Neural cell (in vitro differentiated cells): ENCODE measurements at regions not wholly inside any gene's neighbourhood (a gene's known extent, or its start where the extent isn't known, plus 50 kb on each side); places are given as distances from the start of the nearest gene placed in this dataset.

Source experiments
- CTCF ChIP-seq: fragments of 450-650 bp; IDR thresholded peaks from 2 replicates; pipeline ENCODE4 v1.5.1; 2014; ENCODE audit warnings: antibody characterized with exemption, mild to moderate bottlenecking, moderate library complexity; ENCODE audit not compliant: poor library complexity, severe bottlenecking
- REST ChIP-seq: IDR thresholded peaks from 2 replicates; pipeline ENCODE4 v1.6.1; 2012; ENCODE audit warnings: borderline replicate concordance
- TAF1 ChIP-seq: IDR thresholded peaks from 2 replicates; pipeline ENCODE4 v1.6.1; 2012; ENCODE audit warnings: low read depth

GRCh38 chr20:37640600-37641561 lies 52.9 kb upstream of the CTNNBL1 start:
- TF ChIP-seq CTCF (no peak), TAF1 (no peak), REST (no peak)
